ENCODE measurements at regions not wholly inside any gene's neighbourhood (a gene's known extent, or its start where the extent isn't known, plus 50 kb on each side); places are given as distances from the start of the nearest gene placed in this dataset.

GRCh38 chr14:27228053-27228452 lies 630.2 kb upstream of the NOVA1 start:
- TF ChIP-seq CTCF (IDR thresholded peaks at IDR 0.05), result no peak
- H3K9me3 ChIP-seq, result peaks cover 0 to 7% (median 0%) of the 10 kb centered on the region in 11 donors
- intact Hi-C loops (cut with DNase I), result no loop called here
- DNase-seq (no peak), ATAC-seq (no peak)
- H3K4me3 ChIP-seq, result no peak overlapping the region
- H3K27me3 ChIP-seq, result no peaks in the 10 kb centered on the region
- no peak overlapping the region for H3K27ac ChIP-seq
- H3K4me1 ChIP-seq, result no peaks in the 10 kb centered on the region
- no peaks in the 10 kb centered on the region for H3K36me3 ChIP-seq

- no peak for TF ChIP-seq CTCF (IDR thresholded peaks at IDR 0.05)
- H3K4me3 ChIP-seq, result no peak overlapping the region
- peaks cover 0 to 9% (median 0%) of the 10 kb centered on the region in 11 donors for H3K9me3 ChIP-seq
- WGBS, 2 donors, result 72 to 78% methylated on average over 4 of the region's 4 CpGs
- H3K27me3 ChIP-seq, result no peaks in the 10 kb centered on the region
- ATAC-seq (no peak), DNase-seq (no peak)
- no peaks in the 10 kb centered on the region for H3K4me1 ChIP-seq
- intact Hi-C loops (cut with DNase I), result no loop called here
- no peaks in the 10 kb centered on the region for H3K36me3 ChIP-seq
- no peak overlapping the region for H3K27ac ChIP-seq
These were observed 636.5 kb upstream of the NOVA1 start for GRCh38 chr14:27234331-27234730.

GRCh38 chr14:27236601-27237000 lies 638.8 kb upstream of the NOVA1 start:
- ATAC-seq (no peak), DNase-seq (no peak)
- no peak for TF ChIP-seq CTCF (IDR thresholded peaks at IDR 0.05)
- Histone ChIP-seq H3K4me3 (no peak overlapping the region), H3K4me1 (no peaks in the 10 kb centered on the region), H3K36me3 (no peaks in the 10 kb centered on the region), H3K27me3 (no peaks in the 10 kb centered on the region), H3K27ac (no peak overlapping the region), H3K9me3 (peaks cover 0 to 13% (median 0%) of the 10 kb centered on the region in 11 donors)
- intact Hi-C loops (cut with DNase I), result no loop called here
- 75 to 77% methylated on average over 2 of the region's 2 CpGs for WGBS, 2 donors

GRCh38 chr14:27242874-27243273 lies 645.0 kb upstream of the NOVA1 start:
- H3K4me3 ChIP-seq, result no peak overlapping the region
- DNase-seq, result no peak
- no peaks in the 10 kb centered on the region for H3K36me3 ChIP-seq
- no peak overlapping the region for H3K27ac ChIP-seq
- TF ChIP-seq CTCF (IDR thresholded peaks at IDR 0.05), result no peak
- H3K27me3 ChIP-seq, result no peaks in the 10 kb centered on the region
- no peaks in the 10 kb centered on the region for H3K4me1 ChIP-seq
- H3K9me3 ChIP-seq, result peaks cover 0 to 17% (median 0%) of the 10 kb centered on the region in 11 donors
- 49 to 58% methylated on average over 3 of the region's 3 CpGs for WGBS, 2 donors
- ATAC-seq, result no peak
- intact Hi-C loops (cut with DNase I), result no loop called here

GRCh38 chr14:27243365-27243764 lies 645.5 kb upstream of the NOVA1 start:
- DNase-seq (no peak), ATAC-seq (no peak)
- no peak overlapping the region for H3K27ac ChIP-seq
- H3K27me3 ChIP-seq, result no peaks in the 10 kb centered on the region
- peaks cover 0 to 22% (median 0%) of the 10 kb centered on the region in 11 donors for H3K9me3 ChIP-seq
- 88% methylated on average over 2 of the region's 2 CpGs for WGBS, 2 donors
- no peak overlapping the region for H3K4me3 ChIP-seq
- no peaks in the 10 kb centered on the region for H3K4me1 ChIP-seq
- H3K36me3 ChIP-seq, result no peaks in the 10 kb centered on the region
- no peak for TF ChIP-seq CTCF (IDR thresholded peaks at IDR 0.05)
- intact Hi-C loops (cut with DNase I), result no loop called here

Measured in heart right ventricle (tissue), 16 donors.